IMR-90 (cell line): ENCODE measurements at regions not wholly inside any gene's neighbourhood (a gene's known extent, or its start where the extent isn't known, plus 50 kb on each side); places are given as distances from the start of the nearest gene placed in this dataset.

Experiments
- ATAC-seq: fragments of 200-7000 bp; cut with Tn5 transposase; 2 replicates; pipeline ENCODE4 v1.9.1; 2020; ENCODE audit warnings: low read depth, mild to moderate bottlenecking, moderate library complexity
- BruUV-seq: library from RNA; stranded (reverse); fragments of 400-500 nt; replicated peaks from 2 replicates; lab custom pipeline; 2021; lab: Mats Ljungman, UMichigan
- CTCF ChIA-PET: fragments of 300-600 bp; formaldehyde crosslinking; extraction: SDS; loops from one replicate; lab custom pipeline; 2021; ENCODE audit warnings: antibody characterized with exemption; lab: Yijun Ruan, JAX
- POLR2A ChIA-PET: fragments of 300-600 bp; sonication (Branson Sonifier 250); formaldehyde crosslinking; loops from one replicate; lab custom pipeline; 2022; ENCODE audit warnings: antibody characterized with exemption; ENCODE audit not compliant: unreplicated experiment; lab: Charles Lee
- DNase-seq: peaks from one replicate; pipeline ENCODE4 v3.0.0; 2013
- H2AFZ ChIP-seq: replicated peaks from 2 replicates; pipeline ENCODE3; 2013; ENCODE audit warnings: low read length, mild to moderate bottlenecking; ENCODE audit not compliant: poor library complexity
- H2AK5ac ChIP-seq: 2 replicates; pipeline ENCODE4 v1.6.1; 2013; ENCODE audit warnings: low read depth, low read length, inconsistent platforms
- H2AK9ac ChIP-seq: replicated peaks from 2 replicates; pipeline ENCODE3; 2013; ENCODE audit warnings: mild to moderate bottlenecking, low read depth, low read length, moderate library complexity; ENCODE audit not compliant: poor library complexity
- H2BK120ac ChIP-seq: 2 replicates; pipeline ENCODE4 v1.6.1; 2013; ENCODE audit warnings: low read depth, low read length, inconsistent platforms
- H2BK15ac ChIP-seq: 3 replicates; pipeline ENCODE4 v1.6.1; 2013; ENCODE audit warnings: low read depth, low read length, inconsistent platforms
- H2BK20ac ChIP-seq: 2 replicates; pipeline ENCODE4 v1.6.1; 2013; ENCODE audit warnings: low read depth, mild to moderate bottlenecking, inconsistent platforms, low read length, moderate library complexity
- H2BK5ac ChIP-seq: 2 replicates; pipeline ENCODE4 v1.6.1; 2013; ENCODE audit warnings: mild to moderate bottlenecking, low read depth, low read length, inconsistent platforms; ENCODE audit not compliant: poor library complexity, severe bottlenecking
- H3K14ac ChIP-seq: replicated peaks from 2 replicates; pipeline ENCODE4 v1.6.1; 2013; ENCODE audit warnings: low read depth, low read length, inconsistent platforms
- H3K18ac ChIP-seq: 2 replicates; pipeline ENCODE4 v1.6.1; 2013; ENCODE audit warnings: low read depth, low read length, control low read depth
- H3K23ac ChIP-seq: 2 replicates; pipeline ENCODE4 v1.6.1; 2013; ENCODE audit warnings: low read depth, low read length, inconsistent platforms
- H3K27ac ChIP-seq: 2 replicates; pipeline ENCODE4 v1.5.1; 2013; ENCODE audit warnings: mild to moderate bottlenecking, control low read depth, low read length; ENCODE audit not compliant: insufficient read depth
- H3K27me3 ChIP-seq: 2 replicates; pipeline ENCODE4 v1.6.1; 2013; ENCODE audit warnings: low read length; ENCODE audit not compliant: control insufficient read depth, insufficient read depth
- H3K36me3 ChIP-seq: 2 replicates; pipeline ENCODE4 v1.6.1; 2013; ENCODE audit warnings: low read length, mixed read lengths; ENCODE audit not compliant: control insufficient read depth, insufficient read depth
- H3K4ac ChIP-seq: 2 replicates; pipeline ENCODE4 v1.6.1; 2013; ENCODE audit warnings: low read depth, low read length, inconsistent platforms
- H3K4me1 ChIP-seq: 2 replicates; pipeline ENCODE4 v1.6.1; 2013; ENCODE audit warnings: low read length, mixed read lengths; ENCODE audit not compliant: control insufficient read depth, insufficient read depth
- H3K4me2 ChIP-seq: 2 replicates; pipeline ENCODE4 v1.6.1; 2013; ENCODE audit warnings: low read depth, mild to moderate bottlenecking, control low read depth, low read length, moderate library complexity
- H3K4me3 ChIP-seq: 2 replicates; pipeline ENCODE4 v1.5.1; 2013; ENCODE audit warnings: low read depth, mild to moderate bottlenecking, control low read depth, low read length, moderate library complexity; ENCODE audit not compliant: insufficient read depth
- H3K56ac ChIP-seq: 2 replicates; pipeline ENCODE4 v1.6.1; 2013; ENCODE audit warnings: low read length, inconsistent platforms; ENCODE audit not compliant: insufficient read depth; ENCODE audit errors: extremely low read depth
- H3K79me1 ChIP-seq, 2 experiments: 2 replicates each; pipeline ENCODE4 v1.6.1; 2013; ENCODE audit warnings: low read length in 2 of 2, inconsistent platforms in 1 of 2, low read depth in 1 of 2
- H3K9ac ChIP-seq: 2 replicates; pipeline ENCODE4 v1.6.1; 2013; ENCODE audit warnings: low read depth, low read length, control low read depth
- H3K9me1 ChIP-seq: 2 replicates; pipeline ENCODE4 v1.6.1; 2013; ENCODE audit warnings: low read length, inconsistent platforms; ENCODE audit not compliant: insufficient read depth
- H3K9me3 ChIP-seq: 2 replicates; pipeline ENCODE4 v1.6.1; 2013; ENCODE audit warnings: low read length; ENCODE audit not compliant: control insufficient read depth, insufficient read depth
- H4K20me1 ChIP-seq: 2 replicates; pipeline ENCODE4 v1.6.1; 2013; ENCODE audit warnings: low read length, inconsistent platforms; ENCODE audit not compliant: insufficient read depth
- H4K5ac ChIP-seq: 2 replicates; pipeline ENCODE4 v1.6.1; 2013; ENCODE audit warnings: mild to moderate bottlenecking, low read depth, low read length, control low read depth
- H4K8ac ChIP-seq, 2 experiments: 2 replicates each; pipeline ENCODE4 v1.6.1; 2013; ENCODE audit warnings: low read depth in 2 of 2, low read length in 2 of 2, control low read depth in 1 of 2, inconsistent platforms in 1 of 2
- H4K91ac ChIP-seq: 2 replicates; pipeline ENCODE4 v1.6.1; 2013; ENCODE audit warnings: low read depth, low read length, inconsistent platforms; ENCODE audit not compliant: insufficient read depth
- CEBPB ChIP-seq: IDR thresholded peaks from 2 replicates; pipeline ENCODE4 v1.6.1; 2012; ENCODE audit warnings: low read depth, low read length, improper control_type of control experiment
- FOS ChIP-seq: fragments of 150-350 bp; IDR thresholded peaks from 2 replicates; pipeline ENCODE4 v1.6.1; 2016; ENCODE audit warnings: low read depth, low read length
- MXI1 ChIP-seq: IDR thresholded peaks from 2 replicates; pipeline ENCODE4 v1.6.1; 2012; ENCODE audit warnings: low read depth, mild to moderate bottlenecking, low read length, moderate library complexity, borderline replicate concordance
- NFE2L2 ChIP-seq: fragments of 150-350 bp; IDR thresholded peaks from 2 replicates; pipeline ENCODE4 v1.6.1; 2016; ENCODE audit warnings: low read depth, mild to moderate bottlenecking, low read length
- POLR2A ChIP-seq: IDR thresholded peaks from 2 replicates; pipeline ENCODE4 v1.6.1; 2012; ENCODE audit warnings: mild to moderate bottlenecking, low read depth, low read length
- RAD21 ChIP-seq: IDR thresholded peaks from 2 replicates; pipeline ENCODE4 v1.6.1; 2012; ENCODE audit warnings: low read length, improper control_type of control experiment
- RCOR1 ChIP-seq: IDR thresholded peaks from 2 replicates; pipeline ENCODE4 v1.6.1; 2012; ENCODE audit warnings: mild to moderate bottlenecking, low read length, improper control_type of control experiment; ENCODE audit not compliant: insufficient replicate concordance
- SMC3 ChIP-seq: fragments of 150-350 bp; IDR thresholded peaks from 2 replicates; pipeline ENCODE4 v1.6.1; 2016; ENCODE audit warnings: low read depth, mild to moderate bottlenecking, antibody characterized with exemption, low read length, moderate library complexity
- WGBS, 2 experiments: methylation state at CpG; one replicate each; pipeline versions ENCODE4 v1.1.5 to v1.1.7; 2013; ENCODE audit warnings: missing lambda C conversion rate in 2 of 2; ENCODE audit not compliant: insufficient read length in 1 of 2; ENCODE audit errors: extremely low coverage in 2 of 2; 5-methylcytosine and 5-hydroxymethylcytosine counted together
- dilution Hi-C: fragments of 300-500 bp; cut with HindIII; formaldehyde crosslinking; loops from one replicate; pipeline ENCODE4 v1.14.3; 2018; ENCODE audit warnings: low sequenced_read_pairs; ENCODE audit not compliant: unreplicated experiment
- in situ Hi-C: fragments of 300-500 bp; cut with MboI; formaldehyde crosslinking; loops from 3 replicates; pipeline ENCODE4 v1.14.3; 2019; ENCODE audit warnings: low sequenced_read_pairs, inconsistent platforms, mixed read lengths
- intact Hi-C: fragments of 100-400 bp; cut with micrococcal nuclease; formaldehyde crosslinking; loops from 2 replicates; pipeline ENCODE4 v1.10.0; 2022
- TF ChIP-seq, protein P1 (sequence below): fragments of 150-350 bp; IDR thresholded peaks from 2 replicates; pipeline ENCODE4 v1.6.1; 2016; ENCODE audit warnings: low read depth, mild to moderate bottlenecking, low read length, moderate library complexity, borderline replicate concordance

DNA sequence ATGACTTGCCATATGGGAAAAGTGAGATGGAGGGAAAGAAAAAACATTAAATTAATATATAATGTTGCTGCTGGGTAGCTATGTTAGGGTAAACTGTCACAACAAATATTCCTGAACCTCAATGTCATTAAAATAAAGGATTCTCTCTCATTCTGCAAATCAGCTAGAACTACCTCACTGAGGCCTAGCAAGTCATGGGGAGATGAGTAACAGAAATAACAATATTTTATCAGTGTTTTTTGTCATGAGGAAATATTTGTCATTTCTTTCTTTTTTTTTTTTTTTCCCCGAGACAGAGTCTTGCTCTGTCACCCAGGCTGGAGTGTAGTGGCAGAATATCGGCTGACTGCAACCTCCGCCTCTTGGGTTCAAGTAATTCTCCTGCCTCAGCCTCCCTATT lies 1282.3 kb upstream of the NRXN1 start:
- no peak overlapping the region for H3K56ac ChIP-seq
- DNase-seq (no peak), ATAC-seq (no peak)
- no TSS peak for BruUV-seq
- no CpG with 5 or more reads among the region's 3 CpGs for WGBS, 2 experiments
- dilution Hi-C loops (no loop called here), intact Hi-C loops (no loop called here), in situ Hi-C loops (no loop called here)
- CTCF ChIA-PET: interaction anchor here (1.0 kb wide), 1 partner anchor 14 kb away, joined by 3 read pairs; no protein-coding TSS in a partner anchor
- no peak overlapping the region for H2BK120ac ChIP-seq
- H3K9me3 ChIP-seq: no peaks in the 10 kb centered on the region
- H2AFZ ChIP-seq: no peak overlapping the region
- H3K36me3 ChIP-seq: no peaks in the 10 kb centered on the region
- no peak overlapping the region for H3K4ac ChIP-seq
- no peaks in the 10 kb centered on the region for H3K9me1 ChIP-seq
- no peak overlapping the region for H3K9ac ChIP-seq
- H3K4me2 ChIP-seq: no peak overlapping the region
- H3K4me1 ChIP-seq: no peaks in the 10 kb centered on the region
- no peak overlapping the region for H3K18ac ChIP-seq
- H3K27me3 ChIP-seq: no peaks in the 10 kb centered on the region
- POLR2A ChIA-PET: interaction anchor here (0.7 kb wide), 1 partner anchor 120 kb away, joined by 6 read pairs; no protein-coding TSS in a partner anchor
- no peak overlapping the region for H3K23ac ChIP-seq
- H2BK15ac ChIP-seq: no peak overlapping the region
- H2AK5ac ChIP-seq: no peak overlapping the region
- no peak overlapping the region for H3K14ac ChIP-seq
- H4K91ac ChIP-seq: no peak overlapping the region
- no peak overlapping the region for H3K4me3 ChIP-seq
- no peak overlapping the region for H2BK20ac ChIP-seq
- no peak overlapping the region for H2BK5ac ChIP-seq
- TF ChIP-seq, protein P1, sequence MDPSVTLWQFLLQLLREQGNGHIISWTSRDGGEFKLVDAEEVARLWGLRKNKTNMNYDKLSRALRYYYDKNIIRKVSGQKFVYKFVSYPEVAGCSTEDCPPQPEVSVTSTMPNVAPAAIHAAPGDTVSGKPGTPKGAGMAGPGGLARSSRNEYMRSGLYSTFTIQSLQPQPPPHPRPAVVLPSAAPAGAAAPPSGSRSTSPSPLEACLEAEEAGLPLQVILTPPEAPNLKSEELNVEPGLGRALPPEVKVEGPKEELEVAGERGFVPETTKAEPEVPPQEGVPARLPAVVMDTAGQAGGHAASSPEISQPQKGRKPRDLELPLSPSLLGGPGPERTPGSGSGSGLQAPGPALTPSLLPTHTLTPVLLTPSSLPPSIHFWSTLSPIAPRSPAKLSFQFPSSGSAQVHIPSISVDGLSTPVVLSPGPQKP: no peak
- TF ChIP-seq NFE2L2 (no peak), MXI1 (no peak), RCOR1 (no peak), SMC3 (no peak), POLR2A (no peak), RAD21 (no peak), FOS (no peak), CEBPB (no peak)
- H2AK9ac ChIP-seq: no peak overlapping the region
- no peaks in the 10 kb centered on the region for H3K79me1 ChIP-seq
- no peak overlapping the region for H4K5ac ChIP-seq
- H4K20me1 ChIP-seq: no peaks in the 10 kb centered on the region
- H4K8ac ChIP-seq: no peak overlapping the region
- H3K27ac ChIP-seq: no peak overlapping the region
